Omental fat pad (tissue), 3 donors: ENCODE measurements at regions not wholly inside any gene's neighbourhood (a gene's known extent, or its start where the extent isn't known, plus 50 kb on each side); places are given as distances from the start of the nearest gene placed in this dataset.
"Not testable (repeated sequence)": the region's sequence is repeated elsewhere in the genome, so short reads cannot be mapped to it uniquely, and the experiment has no call there.

ENCODE experiments used
- ATAC-seq: fragments of 150-250 bp; one replicate; pipeline ENCODE4 v1.9.1; 2016; ENCODE audit warnings: mild to moderate bottlenecking, moderate library complexity; ENCODE audit not compliant: low FRiP score
- DNase-seq: peaks from one replicate; pipeline ENCODE4 v3.0.0-alpha.2; 2019; ENCODE audit warnings: low spot score
- TF ChIP-seq, protein P1 (sequence below), 3 donors: fragments of 450-650 bp; IDR thresholded peaks; one replicate each; pipeline ENCODE4 v1.5.1; 2016 to 2017; ENCODE audit warnings: antibody characterized with exemption in 3 of 3, mild to moderate bottlenecking in 3 of 3, moderate library complexity in 2 of 3

DNA sequence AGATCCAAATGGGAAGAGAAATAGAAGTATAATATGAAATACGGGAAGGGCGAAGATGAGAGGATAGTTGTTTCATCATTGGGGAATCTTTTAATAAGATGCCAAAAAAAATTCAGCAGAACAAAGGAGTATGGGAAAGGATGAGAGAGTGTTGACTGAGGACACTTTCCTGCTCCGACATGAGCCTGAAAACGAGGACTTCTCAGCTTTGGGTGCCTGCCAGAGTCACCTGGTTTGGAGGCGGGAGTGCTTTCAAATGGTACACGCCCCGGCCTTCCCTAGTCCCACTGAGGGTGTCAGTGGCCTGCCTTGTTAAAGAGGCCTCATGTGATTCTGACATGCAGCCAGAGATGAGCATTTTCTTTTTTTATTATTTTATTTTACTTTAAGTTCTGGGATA lies 250.9 kb downstream of the ANKRD60 start:
- no peak for ATAC-seq
- TF ChIP-seq, protein P1, sequence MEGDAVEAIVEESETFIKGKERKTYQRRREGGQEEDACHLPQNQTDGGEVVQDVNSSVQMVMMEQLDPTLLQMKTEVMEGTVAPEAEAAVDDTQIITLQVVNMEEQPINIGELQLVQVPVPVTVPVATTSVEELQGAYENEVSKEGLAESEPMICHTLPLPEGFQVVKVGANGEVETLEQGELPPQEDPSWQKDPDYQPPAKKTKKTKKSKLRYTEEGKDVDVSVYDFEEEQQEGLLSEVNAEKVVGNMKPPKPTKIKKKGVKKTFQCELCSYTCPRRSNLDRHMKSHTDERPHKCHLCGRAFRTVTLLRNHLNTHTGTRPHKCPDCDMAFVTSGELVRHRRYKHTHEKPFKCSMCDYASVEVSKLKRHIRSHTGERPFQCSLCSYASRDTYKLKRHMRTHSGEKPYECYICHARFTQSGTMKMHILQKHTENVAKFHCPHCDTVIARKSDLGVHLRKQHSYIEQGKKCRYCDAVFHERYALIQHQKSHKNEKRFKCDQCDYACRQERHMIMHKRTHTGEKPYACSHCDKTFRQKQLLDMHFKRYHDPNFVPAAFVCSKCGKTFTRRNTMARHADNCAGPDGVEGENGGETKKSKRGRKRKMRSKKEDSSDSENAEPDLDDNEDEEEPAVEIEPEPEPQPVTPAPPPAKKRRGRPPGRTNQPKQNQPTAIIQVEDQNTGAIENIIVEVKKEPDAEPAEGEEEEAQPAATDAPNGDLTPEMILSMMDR (IDR thresholded peaks at IDR 0.05) = no peak
- no peak for DNase-seq

GRCh38 chr20:57977141-57977540 lies 251.3 kb downstream of the ANKRD60 start:
- no peak for ATAC-seq
- no peak for DNase-seq
- TF ChIP-seq, protein P1 (IDR thresholded peaks at IDR 0.05) = no peak

DNA sequence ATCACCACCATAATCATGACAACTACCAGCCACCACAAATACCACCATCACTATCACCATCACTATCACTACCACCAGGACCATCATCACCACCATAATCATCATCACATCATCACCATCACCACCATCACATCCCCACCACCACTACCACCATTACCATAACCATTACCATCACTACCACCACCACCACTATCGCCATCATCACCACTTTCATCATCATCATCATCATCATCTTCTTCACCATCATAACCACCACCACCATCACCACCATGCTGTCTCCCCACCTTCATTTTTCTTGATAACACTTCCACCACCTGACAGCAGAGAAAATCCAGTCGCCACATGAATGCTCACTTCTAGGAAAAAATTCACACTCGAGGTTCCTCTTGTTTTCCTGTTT lies 253.6 kb downstream of the ANKRD60 start:
- DNase-seq = no peak
- no peak for ATAC-seq
- TF ChIP-seq, protein P1 (IDR thresholded peaks at IDR 0.05) = no peak

DNA sequence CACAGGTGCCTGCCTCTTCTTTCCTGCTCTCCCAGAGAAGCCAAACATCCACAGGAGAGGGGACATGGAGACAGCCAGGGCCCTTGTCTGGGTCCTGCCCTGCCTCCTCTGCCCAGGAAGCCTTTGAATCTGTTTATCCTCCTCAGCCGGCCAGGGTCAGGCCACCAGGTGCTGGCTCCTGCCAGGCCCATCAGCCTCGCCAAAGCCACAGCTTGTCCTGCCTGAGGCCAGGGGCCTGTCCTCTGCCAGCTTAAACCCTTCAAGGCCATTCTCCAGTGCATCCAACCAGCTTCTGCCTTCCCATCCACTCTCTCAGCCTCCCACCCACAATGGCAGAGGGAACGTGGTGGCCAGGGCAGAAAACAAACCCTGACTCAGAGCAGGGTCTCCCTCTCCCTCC lies 254.6 kb downstream of the ANKRD60 start:
- DNase-seq (no peak), ATAC-seq (no peak)
- TF ChIP-seq, protein P1 (IDR thresholded peaks at IDR 0.05) = no peak

GRCh38 chr20:57971583-57971982 lies 256.9 kb downstream of the ANKRD60 start:
- not testable (repeated sequence) for ATAC-seq, DNase-seq

DNA sequence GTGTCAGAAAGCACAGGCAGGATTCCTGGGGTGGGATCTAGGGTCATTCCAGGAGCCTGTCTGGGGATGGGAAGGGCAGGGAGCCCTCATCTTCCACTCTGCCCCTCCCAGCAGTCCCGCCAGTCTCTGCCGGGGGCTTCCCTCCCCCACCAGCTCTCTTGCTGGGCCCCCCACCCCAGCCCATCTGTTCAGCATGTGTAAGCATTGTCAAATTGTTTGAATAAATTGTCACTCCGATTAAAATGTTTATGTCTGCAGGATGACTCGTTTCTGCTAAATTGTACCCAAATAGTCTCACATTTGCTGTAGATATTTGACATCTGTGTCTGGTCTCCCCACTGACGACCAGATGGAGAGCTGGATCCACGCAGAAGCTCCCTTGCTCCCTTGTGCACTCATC lies 257.6 kb downstream of the ANKRD60 start:
- ATAC-seq (no peak), DNase-seq (no peak)
- TF ChIP-seq, protein P1 (IDR thresholded peaks at IDR 0.05) = no peak

DNA sequence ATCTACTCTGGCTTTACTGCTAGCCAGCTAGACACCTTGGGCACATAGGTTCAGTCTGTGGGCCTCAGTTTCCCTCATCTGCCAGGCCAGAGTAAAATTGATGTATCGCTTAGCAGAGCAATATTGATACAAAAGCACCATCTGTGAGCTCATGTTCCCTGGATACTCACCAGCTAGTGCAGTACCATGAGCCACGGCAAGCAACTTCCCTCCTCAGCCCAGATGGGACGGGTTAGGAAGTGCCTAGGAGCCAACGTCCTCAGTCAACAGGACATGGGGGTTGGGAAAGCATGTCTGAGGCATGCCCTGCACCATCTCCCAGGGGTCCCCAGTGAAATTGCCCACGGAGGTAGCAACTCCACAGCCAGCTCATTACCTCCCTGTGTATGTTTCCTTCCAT lies 258.3 kb downstream of the ANKRD60 start:
- DNase-seq (no peak), ATAC-seq (no peak)
- TF ChIP-seq, protein P1 (IDR thresholded peaks at IDR 0.05) = no peak

- no peak for DNase-seq
- ATAC-seq = no peak
- TF ChIP-seq, protein P1 (IDR thresholded peaks at IDR 0.05) = no peak
Measured at GRCh38 chr20:57968120-57968519, 258.3 kb upstream of the PMEPA1 start.
